ENCODE measurements at regions not wholly inside any gene's neighbourhood (a gene's known extent, or its start where the extent isn't known, plus 50 kb on each side); places are given as distances from the start of the nearest gene placed in this dataset.

GRCh38 chr14:54140551-54140950 lies 183.9 kb upstream of the BMP4 start (continued):
- TF ChIP-seq CBX8 (IDR thresholded peaks at IDR 0.05; ENCODE audit: borderline replicate concordance, low read depth, low read length) (no peak), CTBP2 (IDR thresholded peaks at IDR 0.05; ENCODE audit: borderline replicate concordance, insufficient read depth, insufficient read length, low read length) (no peak)
